ENCODE measurements at regions not wholly inside any gene's neighbourhood (a gene's known extent, or its start where the extent isn't known, plus 50 kb on each side); places are given as distances from the start of the nearest gene placed in this dataset.

DNA sequence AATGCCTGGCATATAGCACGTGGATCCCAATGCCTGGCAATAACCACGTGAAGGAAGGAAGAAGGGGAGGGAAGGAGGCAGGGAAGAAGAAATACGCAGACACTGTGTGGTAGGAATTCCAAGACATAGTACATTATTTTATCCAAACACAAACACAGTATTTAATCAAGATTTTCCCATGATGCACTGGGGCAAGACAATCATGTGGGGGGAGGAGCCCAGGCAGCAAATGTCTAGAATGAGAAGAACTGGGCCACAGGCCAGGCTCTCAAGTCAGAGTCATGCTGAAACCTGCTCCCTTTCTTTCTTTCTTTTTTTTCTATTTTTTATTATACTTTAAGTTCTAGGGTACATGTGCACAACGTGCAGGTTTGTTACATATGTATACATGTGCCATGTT is 717.9 kb downstream of the UQCRFS1 start:
- DNase-seq = no peak
- Histone ChIP-seq H3K4me1 (no peaks in the 10 kb centered on the region), H3K36me3 (no peaks in the 10 kb centered on the region), H3K27ac (no peak overlapping the region), H3K27me3 (no peaks in the 10 kb centered on the region), H3K4me3 (no peak overlapping the region), H3K9me3 (no peaks in the 10 kb centered on the region)
- no peak for ATAC-seq
- TF ChIP-seq, protein P1, sequence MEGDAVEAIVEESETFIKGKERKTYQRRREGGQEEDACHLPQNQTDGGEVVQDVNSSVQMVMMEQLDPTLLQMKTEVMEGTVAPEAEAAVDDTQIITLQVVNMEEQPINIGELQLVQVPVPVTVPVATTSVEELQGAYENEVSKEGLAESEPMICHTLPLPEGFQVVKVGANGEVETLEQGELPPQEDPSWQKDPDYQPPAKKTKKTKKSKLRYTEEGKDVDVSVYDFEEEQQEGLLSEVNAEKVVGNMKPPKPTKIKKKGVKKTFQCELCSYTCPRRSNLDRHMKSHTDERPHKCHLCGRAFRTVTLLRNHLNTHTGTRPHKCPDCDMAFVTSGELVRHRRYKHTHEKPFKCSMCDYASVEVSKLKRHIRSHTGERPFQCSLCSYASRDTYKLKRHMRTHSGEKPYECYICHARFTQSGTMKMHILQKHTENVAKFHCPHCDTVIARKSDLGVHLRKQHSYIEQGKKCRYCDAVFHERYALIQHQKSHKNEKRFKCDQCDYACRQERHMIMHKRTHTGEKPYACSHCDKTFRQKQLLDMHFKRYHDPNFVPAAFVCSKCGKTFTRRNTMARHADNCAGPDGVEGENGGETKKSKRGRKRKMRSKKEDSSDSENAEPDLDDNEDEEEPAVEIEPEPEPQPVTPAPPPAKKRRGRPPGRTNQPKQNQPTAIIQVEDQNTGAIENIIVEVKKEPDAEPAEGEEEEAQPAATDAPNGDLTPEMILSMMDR (IDR thresholded peaks at IDR 0.05) = no peak
- no peak for TF ChIP-seq POLR2A (IDR thresholded peaks at IDR 0.05)
- 69% methylated on average over 3 of the region's 4 CpGs for WGBS (ENCODE audit: insufficient coverage, low coverage, low lambda C conversion rate, missing lambda C conversion rate)
- intact Hi-C loops (cut with DNase I) = no loop called here

DNA sequence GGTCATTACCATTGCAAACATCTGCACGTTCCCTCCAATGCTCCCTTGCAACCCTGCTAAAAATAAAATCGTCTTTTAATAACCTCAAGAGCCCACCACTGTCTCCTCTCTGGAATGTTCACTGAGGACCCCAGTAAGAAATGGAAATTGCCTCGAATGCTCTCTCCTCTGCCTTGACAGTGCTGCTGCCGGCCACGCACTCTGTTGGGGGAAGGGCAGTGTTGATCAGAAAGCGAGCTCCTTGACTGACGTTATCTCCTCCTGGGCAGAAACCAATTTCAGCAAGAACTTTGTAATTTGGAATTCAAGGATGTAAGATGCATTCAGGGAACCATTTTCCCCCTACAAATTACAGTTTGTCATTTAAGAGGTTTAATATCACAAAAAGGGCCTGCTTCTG is 718.5 kb downstream of the UQCRFS1 start:
- 54% methylated on average over 6 of the region's 7 CpGs for WGBS (ENCODE audit: insufficient coverage, low coverage, low lambda C conversion rate, missing lambda C conversion rate)
- DNase-seq (no peak), ATAC-seq (no peak)
- Histone ChIP-seq H3K36me3 (no peaks in the 10 kb centered on the region), H3K4me3 (no peak overlapping the region), H3K9me3 (no peaks in the 10 kb centered on the region), H3K27ac (no peak overlapping the region), H3K4me1 (no peaks in the 10 kb centered on the region), H3K27me3 (no peaks in the 10 kb centered on the region)
- intact Hi-C loops (cut with DNase I) = no loop called here
- TF ChIP-seq, protein P1 (IDR thresholded peaks at IDR 0.05) = no peak
- no peak for TF ChIP-seq POLR2A (IDR thresholded peaks at IDR 0.05)

DNA sequence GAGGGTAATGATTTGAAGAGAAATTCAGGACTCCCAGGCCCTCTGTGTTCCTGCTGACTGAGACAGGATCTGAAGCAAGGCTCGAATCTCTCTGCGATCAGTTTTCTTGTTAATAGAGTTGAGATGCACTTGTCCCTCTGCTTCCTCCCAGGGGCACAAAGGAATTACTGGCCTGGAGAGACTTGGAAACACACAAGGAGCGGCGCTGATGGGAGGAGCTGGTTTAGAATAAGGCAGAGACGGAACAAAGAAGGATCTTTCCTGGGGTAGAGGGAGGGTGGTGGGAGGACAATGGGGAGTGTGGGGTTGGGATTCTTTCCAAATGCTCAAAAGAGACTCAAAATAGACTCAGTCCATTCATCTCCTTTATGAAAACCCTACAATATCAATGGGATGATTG is 719.1 kb downstream of the UQCRFS1 start:
- no peak for ATAC-seq
- no peak for DNase-seq
- intact Hi-C loops (cut with DNase I) = no loop called here
- no peaks in the 10 kb centered on the region for H3K9me3 ChIP-seq
- no peak for TF ChIP-seq POLR2A (IDR thresholded peaks at IDR 0.05)
- TF ChIP-seq, protein P1 (IDR thresholded peaks at IDR 0.05) = no peak
- 58% methylated on average over 2 of the region's 5 CpGs for WGBS (ENCODE audit: insufficient coverage, low coverage, low lambda C conversion rate, missing lambda C conversion rate)
- H3K4me1 ChIP-seq = no peaks in the 10 kb centered on the region
- H3K4me3 ChIP-seq = no peak overlapping the region
- no peaks in the 10 kb centered on the region for H3K36me3 ChIP-seq
- no peaks in the 10 kb centered on the region for H3K27me3 ChIP-seq
- no peak overlapping the region for H3K27ac ChIP-seq

DNA sequence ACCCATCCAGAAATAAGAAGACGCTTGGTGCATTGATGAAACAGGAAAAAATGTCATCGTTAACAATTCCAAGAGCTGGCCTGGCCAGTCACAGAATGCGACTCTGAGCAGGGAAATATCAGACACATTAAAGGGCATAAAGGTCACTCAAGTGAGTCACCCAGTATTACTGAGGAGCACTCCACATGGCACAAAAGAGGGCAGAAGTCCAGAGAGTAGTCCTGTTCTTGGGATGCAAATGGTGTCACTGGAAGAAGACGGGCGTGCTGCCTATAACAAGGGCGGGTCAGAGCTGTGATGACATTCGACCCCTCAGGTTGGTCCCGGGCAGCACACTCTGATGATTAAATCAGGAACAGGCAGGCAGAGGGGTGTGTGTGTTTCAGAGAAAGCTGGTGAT is 720.3 kb downstream of the UQCRFS1 start:
- Histone ChIP-seq H3K4me3 (no peak overlapping the region), H3K4me1 (no peaks in the 10 kb centered on the region), H3K36me3 (no peaks in the 10 kb centered on the region), H3K9me3 (no peaks in the 10 kb centered on the region), H3K27ac (no peak overlapping the region), H3K27me3 (no peaks in the 10 kb centered on the region)
- peak in 1 of 4 donors; percentile 28 for ATAC-seq
- no peak for DNase-seq
- TF ChIP-seq POLR2A (IDR thresholded peaks at IDR 0.05) = no peak
- TF ChIP-seq, protein P1 (IDR thresholded peaks at IDR 0.05) = no peak
- intact Hi-C loops (cut with DNase I) = no loop called here
- 52% methylated on average over 8 of the region's 8 CpGs for WGBS (ENCODE audit: insufficient coverage, low coverage, low lambda C conversion rate, missing lambda C conversion rate)

DNA sequence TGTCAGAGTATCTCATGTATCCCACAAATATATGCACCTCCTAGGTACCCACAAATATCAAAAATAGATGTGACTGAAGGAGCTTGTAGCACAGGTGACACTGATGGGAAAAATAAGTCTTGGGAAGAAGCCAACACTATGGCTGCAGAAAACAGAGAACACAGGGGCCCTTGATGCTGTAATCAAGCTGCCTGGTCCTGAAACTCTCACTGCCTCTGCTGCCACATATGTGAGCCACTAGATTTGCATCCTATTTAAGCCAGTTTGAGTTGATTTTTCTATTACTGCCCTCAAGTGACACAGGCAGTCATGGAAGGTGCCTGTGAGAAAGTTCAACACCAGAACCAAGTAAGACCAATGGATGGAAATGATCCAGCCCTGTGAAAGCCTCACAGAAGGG is 720.8 kb downstream of the UQCRFS1 start:
- Histone ChIP-seq H3K9me3 (no peaks in the 10 kb centered on the region), H3K4me1 (no peaks in the 10 kb centered on the region), H3K4me3 (no peak overlapping the region), H3K27ac (no peak overlapping the region), H3K27me3 (no peaks in the 10 kb centered on the region), H3K36me3 (no peaks in the 10 kb centered on the region)
- DNase-seq (no peak), ATAC-seq (no peak)
- intact Hi-C loops (cut with DNase I) = no loop called here
- no peak for TF ChIP-seq POLR2A (IDR thresholded peaks at IDR 0.05)
- TF ChIP-seq, protein P1 (IDR thresholded peaks at IDR 0.05) = no peak
